ENCODE measurements at regions not wholly inside any gene's neighbourhood (a gene's known extent, or its start where the extent isn't known, plus 50 kb on each side); places are given as distances from the start of the nearest gene placed in this dataset.

DNA sequence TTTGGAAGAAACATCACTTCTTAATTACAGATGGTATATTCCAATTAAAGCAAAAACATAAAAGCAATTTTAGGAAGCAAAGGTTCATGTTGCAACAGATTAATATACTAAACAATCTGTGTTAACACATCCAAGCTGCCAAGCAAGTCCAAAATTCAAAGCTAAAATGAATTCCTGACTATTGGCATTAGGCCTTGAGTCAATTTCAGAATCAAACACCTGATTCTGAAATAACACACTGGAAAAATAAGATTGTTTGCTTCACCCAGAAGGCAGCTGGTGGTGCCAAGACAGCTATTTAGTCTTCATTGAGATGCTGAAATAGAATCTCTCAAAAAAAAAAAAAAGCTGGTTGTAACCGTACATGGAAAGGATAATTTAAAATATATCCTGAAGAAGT is 465.6 kb downstream of the SOCS6 start:
- Mint-ChIP-seq H3K36me3 (no peaks in the 10 kb centered on the region), H3K4me3 (no peak overlapping the region), H3K4me1 (ENCODE audit: unreplicated experiment) (no peaks in the 10 kb centered on the region), H3K27me3 (no peaks in the 10 kb centered on the region), H3K9me3 (peaks cover 5% of the 10 kb centered on the region), H3K27ac (no peak overlapping the region)
- DNase-seq (ENCODE audit: extremely low spot score, unreplicated experiment) = no peak
- TF ChIP-seq, protein P1, sequence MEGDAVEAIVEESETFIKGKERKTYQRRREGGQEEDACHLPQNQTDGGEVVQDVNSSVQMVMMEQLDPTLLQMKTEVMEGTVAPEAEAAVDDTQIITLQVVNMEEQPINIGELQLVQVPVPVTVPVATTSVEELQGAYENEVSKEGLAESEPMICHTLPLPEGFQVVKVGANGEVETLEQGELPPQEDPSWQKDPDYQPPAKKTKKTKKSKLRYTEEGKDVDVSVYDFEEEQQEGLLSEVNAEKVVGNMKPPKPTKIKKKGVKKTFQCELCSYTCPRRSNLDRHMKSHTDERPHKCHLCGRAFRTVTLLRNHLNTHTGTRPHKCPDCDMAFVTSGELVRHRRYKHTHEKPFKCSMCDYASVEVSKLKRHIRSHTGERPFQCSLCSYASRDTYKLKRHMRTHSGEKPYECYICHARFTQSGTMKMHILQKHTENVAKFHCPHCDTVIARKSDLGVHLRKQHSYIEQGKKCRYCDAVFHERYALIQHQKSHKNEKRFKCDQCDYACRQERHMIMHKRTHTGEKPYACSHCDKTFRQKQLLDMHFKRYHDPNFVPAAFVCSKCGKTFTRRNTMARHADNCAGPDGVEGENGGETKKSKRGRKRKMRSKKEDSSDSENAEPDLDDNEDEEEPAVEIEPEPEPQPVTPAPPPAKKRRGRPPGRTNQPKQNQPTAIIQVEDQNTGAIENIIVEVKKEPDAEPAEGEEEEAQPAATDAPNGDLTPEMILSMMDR (conservative IDR thresholded peaks at IDR 0.05) = no peak

DNA sequence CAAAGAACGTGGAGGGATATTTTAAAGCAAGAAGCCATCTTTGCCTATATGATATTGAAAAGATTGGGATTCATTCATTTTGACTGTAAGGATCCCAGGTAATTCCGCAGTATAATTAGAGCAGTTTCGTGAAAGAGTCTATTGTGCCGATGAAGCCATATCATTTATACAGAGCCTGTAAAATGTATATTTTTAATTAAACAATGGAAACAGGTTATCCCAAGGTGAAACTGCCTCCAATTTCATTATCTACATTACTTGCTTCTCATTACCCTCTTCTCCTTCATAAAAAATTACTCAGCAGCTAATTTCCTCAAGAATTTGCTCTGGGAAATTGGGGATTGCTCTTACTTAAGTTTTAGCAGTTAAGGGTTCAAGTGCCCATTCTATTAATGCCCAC is 444.1 kb downstream of the SOCS6 start:
- no peaks in the 10 kb centered on the region for H3K4me1 Mint-ChIP-seq (ENCODE audit: unreplicated experiment)
- TF ChIP-seq, protein P1 (conservative IDR thresholded peaks at IDR 0.05) = no peak
- H3K4me3 Mint-ChIP-seq = no peak overlapping the region
- DNase-seq (ENCODE audit: extremely low spot score, unreplicated experiment) = no peak
- H3K36me3 Mint-ChIP-seq = no peaks in the 10 kb centered on the region
- H3K9me3 Mint-ChIP-seq = no peaks in the 10 kb centered on the region
- no peaks in the 10 kb centered on the region for H3K27me3 Mint-ChIP-seq
- no peak overlapping the region for H3K27ac Mint-ChIP-seq

DNA sequence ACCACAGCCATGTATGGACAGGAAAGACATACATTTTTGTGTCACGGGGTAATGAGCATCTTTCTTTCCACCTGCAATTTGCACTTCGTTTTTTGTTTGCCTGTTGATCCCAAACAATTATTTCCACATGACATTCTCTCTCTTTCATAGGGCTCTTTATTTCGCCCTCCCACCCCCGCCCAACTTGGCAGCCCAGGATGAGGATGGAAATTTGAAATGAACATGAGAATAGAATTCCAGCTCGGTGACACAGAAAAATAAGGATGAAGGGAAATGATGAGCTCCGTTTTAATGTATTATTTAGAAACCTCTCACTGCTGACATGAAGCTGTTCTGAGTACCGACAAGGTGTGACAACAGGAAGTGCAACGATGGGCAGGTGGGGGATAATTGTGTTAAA is 443.3 kb downstream of the SOCS6 start:
- TF ChIP-seq, protein P1 (conservative IDR thresholded peaks at IDR 0.05) = no peak
- Mint-ChIP-seq H3K36me3 (no peaks in the 10 kb centered on the region), H3K4me3 (no peak overlapping the region), H3K4me1 (ENCODE audit: unreplicated experiment) (no peaks in the 10 kb centered on the region), H3K9me3 (no peaks in the 10 kb centered on the region), H3K27me3 (no peaks in the 10 kb centered on the region), H3K27ac (no peak overlapping the region)
- DNase-seq (ENCODE audit: extremely low spot score, unreplicated experiment) = no peak

DNA sequence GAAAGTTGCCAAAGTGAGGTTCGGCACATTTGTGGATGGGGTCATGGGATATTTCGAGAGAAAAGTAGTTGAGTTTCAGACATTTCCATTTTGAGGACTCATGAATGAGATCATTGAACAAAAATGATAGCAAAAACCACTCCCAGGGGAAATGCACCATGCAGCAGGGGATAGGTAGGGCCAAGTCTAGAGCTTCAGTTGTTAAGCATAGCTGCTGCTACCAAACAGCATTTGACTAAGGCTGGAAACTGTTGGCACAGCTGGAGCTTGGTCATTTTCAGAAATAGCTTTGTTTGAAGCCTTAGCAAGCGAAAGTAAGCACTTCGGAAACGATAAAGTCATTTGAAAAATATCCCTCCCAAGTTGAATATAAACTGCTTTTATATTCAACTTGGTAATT is 431.8 kb downstream of the SOCS6 start:
- H3K36me3 Mint-ChIP-seq = no peaks in the 10 kb centered on the region

DNA sequence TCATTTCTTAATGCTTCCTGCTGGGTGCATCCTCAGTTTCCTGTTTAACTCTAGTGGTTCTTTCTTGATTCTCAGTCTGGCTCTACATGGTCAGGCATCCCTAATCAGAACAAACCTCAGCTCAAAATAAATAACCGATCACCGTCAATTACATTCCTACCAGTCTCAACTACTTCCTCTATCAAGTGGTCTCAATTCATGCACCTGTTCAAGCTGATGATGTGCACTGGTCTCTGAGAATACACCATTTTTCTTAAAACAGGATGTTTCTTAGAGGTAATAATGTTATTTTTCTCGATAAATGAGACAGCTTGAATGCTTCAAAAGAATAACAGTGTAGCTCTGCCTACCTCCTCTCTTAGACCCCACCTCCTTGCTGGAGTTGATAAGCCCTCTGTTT is 420.9 kb downstream of the SOCS6 start:
- H3K27ac Mint-ChIP-seq = no peak overlapping the region
- H3K4me3 Mint-ChIP-seq = no peak overlapping the region
- peaks cover 3% of the 10 kb centered on the region for H3K9me3 Mint-ChIP-seq
- H3K27me3 Mint-ChIP-seq = peaks cover 4% of the 10 kb centered on the region
- no peak for DNase-seq (ENCODE audit: extremely low spot score, unreplicated experiment)
- peaks cover 4% of the 10 kb centered on the region for H3K4me1 Mint-ChIP-seq (ENCODE audit: unreplicated experiment)
- TF ChIP-seq, protein P1 (conservative IDR thresholded peaks at IDR 0.05) = no peak
- no peaks in the 10 kb centered on the region for H3K36me3 Mint-ChIP-seq

More for the DNA sequence above, 431.8 kb downstream of the SOCS6 start:
- Mint-ChIP-seq H3K9me3 (no peaks in the 10 kb centered on the region), H3K4me1 (ENCODE audit: unreplicated experiment) (no peaks in the 10 kb centered on the region), H3K27me3 (no peaks in the 10 kb centered on the region), H3K27ac (no peak overlapping the region), H3K4me3 (no peak overlapping the region)
- DNase-seq (ENCODE audit: extremely low spot score, unreplicated experiment) = no peak
- TF ChIP-seq, protein P1 (conservative IDR thresholded peaks at IDR 0.05) = no peak

DNA sequence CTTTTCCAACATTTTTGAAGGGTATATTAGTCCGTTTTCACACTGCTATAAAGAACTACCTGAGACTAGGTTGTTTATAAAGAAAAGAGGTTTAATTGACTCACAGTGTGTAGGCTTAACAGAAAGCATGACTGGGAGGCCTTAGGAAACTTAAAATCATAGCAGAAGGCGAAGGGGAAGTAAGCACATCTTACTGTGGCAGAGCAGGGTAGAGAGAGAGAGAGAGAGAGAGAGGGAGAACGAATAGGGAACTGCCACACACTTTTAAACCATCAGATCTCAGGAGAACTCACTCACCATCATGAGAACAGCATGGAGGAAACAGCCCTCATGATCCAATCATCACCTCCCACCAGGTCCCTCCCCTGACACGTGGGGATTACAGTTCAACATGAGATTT is 420.3 kb downstream of the SOCS6 start:
- H3K36me3 Mint-ChIP-seq = no peaks in the 10 kb centered on the region
- peaks cover 3% of the 10 kb centered on the region for H3K9me3 Mint-ChIP-seq
- no peak for DNase-seq (ENCODE audit: extremely low spot score, unreplicated experiment)
- peaks cover 4% of the 10 kb centered on the region for H3K4me1 Mint-ChIP-seq (ENCODE audit: unreplicated experiment)
- TF ChIP-seq, protein P1 (conservative IDR thresholded peaks at IDR 0.05) = no peak
- H3K27ac Mint-ChIP-seq = no peak overlapping the region
- H3K27me3 Mint-ChIP-seq = peaks cover 4% of the 10 kb centered on the region
- H3K4me3 Mint-ChIP-seq = no peak overlapping the region

Measured in type B pancreatic cell (in vitro differentiated cells).